ENCODE measurements at regions not wholly inside any gene's neighbourhood (a gene's known extent, or its start where the extent isn't known, plus 50 kb on each side); places are given as distances from the start of the nearest gene placed in this dataset.
A peak's percentile ranks its signal among the peaks of the same experiment; 100 is the strongest.

DNA sequence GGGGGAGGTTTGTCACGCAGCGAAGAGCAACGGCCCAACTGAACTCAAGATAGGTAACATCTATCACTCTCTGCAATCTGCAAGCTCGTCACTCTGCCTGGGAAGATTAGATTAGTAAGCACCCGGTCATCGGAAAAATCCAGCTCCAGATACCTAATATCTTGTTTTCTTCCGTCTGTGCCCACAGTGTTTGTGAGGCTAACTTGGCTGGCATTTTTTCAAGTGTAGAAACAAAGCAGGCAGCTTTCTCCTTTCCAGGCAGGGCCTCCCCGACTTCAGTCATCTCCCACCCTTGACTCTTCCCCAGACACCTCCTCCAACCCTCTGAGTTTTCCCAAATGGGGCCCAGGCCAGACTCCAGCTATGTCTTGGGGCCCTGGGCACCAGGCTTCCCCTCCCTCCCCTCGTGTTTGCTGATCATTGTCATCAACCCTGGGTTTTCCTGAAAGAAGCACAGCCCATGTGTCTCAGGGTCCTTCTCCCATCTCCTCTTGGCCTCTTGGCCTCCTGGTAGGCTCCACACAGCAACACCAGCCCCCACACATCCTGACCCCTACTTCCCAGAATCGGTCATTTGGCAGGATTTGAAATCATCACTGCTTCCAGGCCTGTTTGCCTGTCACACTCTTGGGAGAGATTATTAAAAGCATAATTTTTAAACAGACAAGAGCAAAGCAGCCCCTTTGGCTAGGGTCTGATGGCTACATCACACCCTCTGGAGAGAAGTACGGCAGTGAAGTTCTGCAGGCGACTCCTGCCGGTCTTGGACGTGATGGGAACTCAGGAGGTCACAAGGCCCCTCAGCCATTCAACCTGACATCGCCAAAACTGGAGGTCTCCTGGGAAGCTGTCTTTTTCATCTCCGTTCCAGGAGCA is 144.9 kb upstream of the ID2 start:
- no peaks in the 10 kb centered on the region for H3K36me3 ChIP-seq (replicated peaks)
- H3K27me3 ChIP-seq (ENCODE audit: low read depth): no peaks in the 10 kb centered on the region
- H3K4me3 ChIP-seq: no peak overlapping the region
- no peak for DNase-seq (ENCODE audit: low spot score in 2 of 2)
- in situ Hi-C loops (cut with MboI; ENCODE audit: low sequenced_read_pairs): no loop called here
- no peaks in the 10 kb centered on the region for H3K4me1 ChIP-seq
- H3K9me3 ChIP-seq: no peaks in the 10 kb centered on the region

- in situ Hi-C loops (cut with MboI; ENCODE audit: low sequenced_read_pairs): no loop called here
- Histone ChIP-seq H3K4me3 (no peak overlapping the region), H3K4me1 (no peaks in the 10 kb centered on the region)
These were observed 144.2 kb upstream of the ID2 start for GRCh38 chr2:8537562-8538155.

DNA sequence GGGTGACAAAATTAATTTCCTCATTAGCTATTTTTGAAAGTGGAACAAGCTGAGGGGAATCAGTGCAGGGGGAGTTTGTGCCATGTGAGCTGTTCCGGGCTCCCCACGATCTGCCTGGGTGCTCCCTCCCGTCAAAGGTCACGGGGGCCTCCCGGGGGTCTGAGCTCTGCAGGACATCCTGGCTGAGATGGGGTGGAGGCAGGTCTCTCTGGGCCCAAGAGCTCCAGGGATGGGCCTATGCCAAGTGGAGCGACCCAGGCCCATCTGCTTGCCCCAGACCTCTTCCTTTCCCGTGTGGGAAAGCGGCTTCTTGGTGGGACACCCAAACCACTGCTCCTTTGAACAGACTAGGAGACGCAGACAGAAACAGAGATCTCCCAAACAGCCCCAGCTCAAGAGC is 143.3 kb upstream of the ID2 start:
- H3K9me3 ChIP-seq: no peaks in the 10 kb centered on the region
- H3K4me3 ChIP-seq: no peak overlapping the region
- no peaks in the 10 kb centered on the region for H3K27me3 ChIP-seq (ENCODE audit: low read depth)
- no peak for DNase-seq (ENCODE audit: low spot score in 2 of 2)
- in situ Hi-C loops (cut with MboI; ENCODE audit: low sequenced_read_pairs): no loop called here
- H3K4me1 ChIP-seq: no peaks in the 10 kb centered on the region
- no peaks in the 10 kb centered on the region for H3K36me3 ChIP-seq (replicated peaks)

More at GRCh38 chr2:8537562-8538155, 144.2 kb upstream of the ID2 start:
- DNase-seq (ENCODE audit: low spot score in 2 of 2): no peak
- Histone ChIP-seq H3K9me3 (no peaks in the 10 kb centered on the region), H3K27me3 (ENCODE audit: low read depth) (no peaks in the 10 kb centered on the region), H3K36me3 (replicated peaks) (no peaks in the 10 kb centered on the region)

DNA sequence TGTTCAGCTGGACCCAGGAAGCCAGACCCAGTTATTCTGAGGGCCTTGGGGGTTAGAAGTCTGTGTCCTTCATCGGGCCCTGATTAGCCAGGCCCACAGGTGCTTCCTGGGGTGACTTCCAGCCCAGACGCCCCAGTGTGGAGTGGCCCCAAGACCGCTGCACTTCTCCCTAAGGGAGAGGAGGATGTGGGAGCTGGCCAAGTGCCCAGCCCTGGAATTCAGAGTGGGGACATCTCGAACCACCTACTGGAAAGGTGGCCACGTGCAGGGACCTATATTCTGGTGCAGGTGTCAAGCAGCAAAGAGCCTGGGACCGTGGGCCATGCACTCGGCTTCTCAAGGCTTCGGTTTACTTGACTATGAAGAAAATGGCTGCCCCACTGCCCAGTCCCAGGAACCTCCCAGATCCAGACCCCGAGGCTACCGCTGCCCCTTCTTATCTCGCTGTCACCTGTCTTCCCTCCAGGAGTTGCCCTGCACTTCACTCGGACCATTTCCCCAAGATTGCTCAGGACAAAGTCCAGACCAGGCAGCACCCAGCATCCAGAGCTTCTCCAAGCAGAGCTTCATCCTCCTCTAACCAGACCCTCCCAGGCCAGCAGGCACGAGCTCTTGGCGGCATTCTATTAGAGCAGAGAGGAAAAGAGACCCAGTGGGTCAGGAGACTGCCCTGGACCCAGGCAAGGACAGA is 142.8 kb upstream of the ID2 start:
- in situ Hi-C loops (cut with MboI; ENCODE audit: low sequenced_read_pairs): no loop called here
- no peak overlapping the region for H3K4me3 ChIP-seq
- no peaks in the 10 kb centered on the region for H3K27me3 ChIP-seq (ENCODE audit: low read depth)
- no peaks in the 10 kb centered on the region for H3K36me3 ChIP-seq (replicated peaks)
- no peak for DNase-seq (ENCODE audit: low spot score in 2 of 2)
- no peaks in the 10 kb centered on the region for H3K4me1 ChIP-seq
- no peaks in the 10 kb centered on the region for H3K9me3 ChIP-seq

DNA sequence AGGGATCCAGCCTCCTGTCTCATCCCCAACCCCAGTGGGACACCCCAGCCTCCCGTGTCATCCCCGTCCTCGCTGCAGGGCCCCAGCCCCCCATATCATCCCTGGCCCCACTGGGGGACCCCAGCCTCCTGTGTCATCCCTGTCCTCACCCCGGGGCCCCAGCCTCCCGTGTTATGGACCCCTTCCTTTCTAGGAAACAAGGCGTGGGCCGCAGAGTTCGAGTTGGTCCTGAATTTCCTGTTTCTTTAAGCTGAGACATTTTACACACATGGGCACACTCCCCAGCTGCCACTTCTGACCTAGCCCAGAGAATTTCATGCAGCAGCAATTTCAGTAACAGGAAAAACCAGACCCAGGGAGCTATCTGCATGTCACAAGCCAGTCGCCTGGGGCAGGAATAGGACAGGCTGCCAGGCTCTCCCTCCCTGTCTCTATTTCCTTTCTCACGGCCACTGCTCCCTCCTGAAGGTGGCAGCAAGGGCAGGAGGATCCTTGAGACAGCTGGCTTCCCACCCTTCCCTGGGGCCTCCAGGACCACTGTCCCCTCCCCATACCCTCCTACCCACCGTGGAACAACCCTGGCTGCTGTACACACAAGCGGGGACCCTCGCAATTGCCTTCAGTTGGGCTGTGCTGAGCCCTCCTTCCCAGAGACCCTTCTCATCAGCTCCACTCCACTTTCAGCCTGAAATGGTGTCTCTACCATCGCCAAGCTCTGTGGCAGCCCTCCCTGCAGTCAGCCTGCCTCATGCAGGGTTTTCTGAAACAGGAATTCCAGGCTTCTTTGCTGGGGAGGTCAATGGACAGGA is 141.9 kb upstream of the ID2 start:
- Histone ChIP-seq H3K36me3 (replicated peaks) (no peaks in the 10 kb centered on the region), H3K9me3 (no peaks in the 10 kb centered on the region), H3K4me1 (no peaks in the 10 kb centered on the region), H3K4me3 (no peak overlapping the region), H3K27me3 (ENCODE audit: low read depth) (no peaks in the 10 kb centered on the region)
- DNase-seq (ENCODE audit: low spot score in 2 of 2): peak in 1 of 2 experiments; percentile 4
- in situ Hi-C loops (cut with MboI; ENCODE audit: low sequenced_read_pairs): no loop called here

GRCh38 chr2:8540552-8541055 is 141.3 kb upstream of the ID2 start:
- no peaks in the 10 kb centered on the region for H3K4me1 ChIP-seq

DNA sequence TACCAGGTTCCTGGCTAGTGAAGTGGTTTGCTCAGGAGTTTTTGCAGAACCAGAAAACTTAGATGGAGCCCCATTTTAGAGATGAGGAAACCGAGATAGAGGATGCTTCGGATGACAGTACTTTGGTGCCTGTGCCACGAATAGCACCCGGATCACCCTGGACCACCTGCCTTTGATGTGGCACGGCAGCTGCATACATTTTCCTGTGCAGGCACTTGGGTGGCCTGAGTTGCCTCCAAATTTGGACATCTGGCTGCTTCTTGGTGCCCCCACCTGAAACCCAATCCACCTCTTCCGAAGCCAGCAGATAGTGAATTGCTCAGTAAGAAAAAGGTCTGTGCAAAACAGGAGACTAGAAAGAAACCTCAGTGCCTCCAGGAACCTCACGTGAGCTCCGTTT is 140.6 kb upstream of the ID2 start:
- H3K4me3 ChIP-seq: no peak overlapping the region
- in situ Hi-C loops (cut with MboI; ENCODE audit: low sequenced_read_pairs): no loop called here
- H3K36me3 ChIP-seq (replicated peaks): no peaks in the 10 kb centered on the region
- no peaks in the 10 kb centered on the region for H3K4me1 ChIP-seq
- DNase-seq (ENCODE audit: low spot score in 2 of 2): peak in 1 of 2 experiments; percentile 1
- H3K27me3 ChIP-seq (ENCODE audit: low read depth): no peaks in the 10 kb centered on the region
- H3K9me3 ChIP-seq: no peaks in the 10 kb centered on the region

More at GRCh38 chr2:8540552-8541055, 141.3 kb upstream of the ID2 start:
- Histone ChIP-seq H3K36me3 (replicated peaks) (no peaks in the 10 kb centered on the region), H3K9me3 (no peaks in the 10 kb centered on the region), H3K27me3 (ENCODE audit: low read depth) (no peaks in the 10 kb centered on the region), H3K4me3 (no peak overlapping the region)
- in situ Hi-C loops (cut with MboI; ENCODE audit: low sequenced_read_pairs): no loop called here
- no peak for DNase-seq (ENCODE audit: low spot score in 2 of 2)

- Histone ChIP-seq H3K4me1 (no peaks in the 10 kb centered on the region), H3K27me3 (ENCODE audit: low read depth) (no peaks in the 10 kb centered on the region), H3K9me3 (no peaks in the 10 kb centered on the region), H3K36me3 (replicated peaks) (no peaks in the 10 kb centered on the region), H3K4me3 (no peak overlapping the region)
- in situ Hi-C loops (cut with MboI; ENCODE audit: low sequenced_read_pairs): no loop called here
- DNase-seq (ENCODE audit: low spot score in 2 of 2): peak in 1 of 2 experiments; percentile 0
These were observed 140.2 kb upstream of the ID2 start for GRCh38 chr2:8541636-8542035.

DNA sequence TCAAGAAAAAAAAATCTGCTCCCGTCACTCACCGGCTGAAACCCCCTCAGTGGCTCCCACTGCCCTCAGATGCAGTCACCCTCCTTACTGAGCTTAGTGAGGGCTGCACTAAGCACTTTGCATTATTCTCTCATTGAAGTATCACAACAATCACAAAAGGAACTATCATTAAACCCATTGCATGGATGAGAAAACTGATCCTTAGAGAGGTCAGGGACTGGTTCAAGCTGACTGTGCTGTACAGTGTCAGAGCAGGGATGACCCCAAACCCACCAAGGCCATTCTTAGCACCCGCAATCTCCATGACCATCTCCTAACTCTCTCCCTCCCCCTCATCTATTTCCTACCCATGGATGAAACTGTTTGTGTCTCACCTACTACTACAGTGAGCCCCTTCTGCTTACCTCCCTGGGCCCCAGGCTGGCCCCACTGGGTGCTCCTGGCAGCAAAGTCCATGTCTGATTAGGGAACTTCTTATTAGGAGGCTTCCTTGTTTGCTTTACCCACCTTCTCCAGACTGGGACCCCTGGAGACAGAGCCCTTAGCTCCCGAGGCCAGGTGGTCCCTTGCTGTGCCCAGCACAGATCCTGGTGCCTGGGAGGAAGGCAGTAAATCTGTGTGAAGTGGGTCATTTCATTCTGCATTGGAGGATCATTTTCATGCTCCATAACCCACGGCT is 139.3 kb upstream of the ID2 start:
- Histone ChIP-seq H3K4me1 (no peaks in the 10 kb centered on the region), H3K27me3 (ENCODE audit: low read depth) (no peaks in the 10 kb centered on the region), H3K9me3 (no peaks in the 10 kb centered on the region), H3K4me3 (no peak overlapping the region), H3K36me3 (replicated peaks) (no peaks in the 10 kb centered on the region)
- in situ Hi-C loops (cut with MboI; ENCODE audit: low sequenced_read_pairs): no loop called here
- DNase-seq (ENCODE audit: low spot score in 2 of 2): peak in 1 of 2 experiments; percentile 1

DNA sequence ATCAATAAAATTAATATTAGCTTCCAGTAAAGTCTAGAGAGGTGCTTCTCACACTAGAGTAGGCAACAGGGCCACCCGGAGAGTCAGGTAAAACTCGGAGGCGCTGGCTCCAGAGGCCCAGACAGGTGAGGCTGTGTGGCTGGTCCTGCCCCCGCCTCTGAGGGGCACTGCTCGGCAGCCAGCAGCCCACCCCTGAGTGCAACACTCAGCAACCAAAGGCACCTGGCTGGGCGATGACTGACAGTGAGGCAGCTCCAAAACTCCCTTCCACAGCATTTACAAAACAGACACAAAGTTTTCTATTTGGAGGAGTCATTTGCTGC is 138.8 kb upstream of the ID2 start:
- Histone ChIP-seq H3K9me3 (no peaks in the 10 kb centered on the region), H3K36me3 (replicated peaks) (no peaks in the 10 kb centered on the region), H3K4me1 (no peaks in the 10 kb centered on the region), H3K4me3 (no peak overlapping the region), H3K27me3 (ENCODE audit: low read depth) (no peaks in the 10 kb centered on the region)
- in situ Hi-C loops (cut with MboI; ENCODE audit: low sequenced_read_pairs): no loop called here
- DNase-seq (ENCODE audit: low spot score in 2 of 2): no peak

DNA sequence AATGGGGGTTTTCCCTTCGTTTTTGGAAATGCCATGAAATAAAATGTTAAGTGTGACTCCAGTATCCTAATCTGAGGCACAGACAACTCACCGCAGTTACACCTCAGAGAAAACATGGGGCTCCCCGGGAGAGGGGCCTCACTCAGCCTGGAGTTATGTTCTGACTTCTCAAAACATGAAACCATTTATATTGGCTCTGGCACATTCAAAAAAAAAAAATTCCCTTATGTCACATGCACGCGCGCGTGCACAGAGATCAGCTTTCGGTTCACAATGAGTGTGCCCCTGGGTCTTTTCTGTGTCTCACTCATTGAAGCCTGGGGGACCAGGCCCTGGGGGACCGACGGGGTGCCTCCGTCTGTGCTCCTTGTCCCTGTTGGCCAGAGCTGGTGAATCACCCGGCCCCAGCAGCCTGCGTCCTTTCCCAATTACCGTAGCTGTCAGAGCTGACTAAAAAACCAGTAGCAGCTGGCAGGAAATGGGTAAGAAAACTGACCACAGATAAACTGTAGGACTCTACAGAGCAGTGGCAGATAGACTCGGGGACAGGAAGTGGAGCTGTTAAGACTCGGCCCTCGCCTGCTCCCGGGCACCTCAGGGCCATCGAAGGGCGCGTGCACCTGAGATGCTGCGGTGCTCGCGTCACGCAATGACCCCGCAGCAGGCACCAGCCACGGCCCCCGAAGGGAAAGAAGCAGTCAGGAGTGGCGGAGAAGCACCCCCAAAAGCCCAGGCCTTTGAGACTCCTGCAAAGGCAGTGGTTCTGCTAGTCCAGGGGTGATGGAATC is 138.3 kb upstream of the ID2 start:
- Histone ChIP-seq H3K9me3 (no peaks in the 10 kb centered on the region), H3K36me3 (replicated peaks) (no peaks in the 10 kb centered on the region), H3K4me3 (no peak overlapping the region), H3K27me3 (ENCODE audit: low read depth) (no peaks in the 10 kb centered on the region), H3K4me1 (no peaks in the 10 kb centered on the region)
- DNase-seq (ENCODE audit: low spot score in 2 of 2): peak in 1 of 2 experiments; percentile 3
- in situ Hi-C loops (cut with MboI; ENCODE audit: low sequenced_read_pairs): no loop called here

DNA sequence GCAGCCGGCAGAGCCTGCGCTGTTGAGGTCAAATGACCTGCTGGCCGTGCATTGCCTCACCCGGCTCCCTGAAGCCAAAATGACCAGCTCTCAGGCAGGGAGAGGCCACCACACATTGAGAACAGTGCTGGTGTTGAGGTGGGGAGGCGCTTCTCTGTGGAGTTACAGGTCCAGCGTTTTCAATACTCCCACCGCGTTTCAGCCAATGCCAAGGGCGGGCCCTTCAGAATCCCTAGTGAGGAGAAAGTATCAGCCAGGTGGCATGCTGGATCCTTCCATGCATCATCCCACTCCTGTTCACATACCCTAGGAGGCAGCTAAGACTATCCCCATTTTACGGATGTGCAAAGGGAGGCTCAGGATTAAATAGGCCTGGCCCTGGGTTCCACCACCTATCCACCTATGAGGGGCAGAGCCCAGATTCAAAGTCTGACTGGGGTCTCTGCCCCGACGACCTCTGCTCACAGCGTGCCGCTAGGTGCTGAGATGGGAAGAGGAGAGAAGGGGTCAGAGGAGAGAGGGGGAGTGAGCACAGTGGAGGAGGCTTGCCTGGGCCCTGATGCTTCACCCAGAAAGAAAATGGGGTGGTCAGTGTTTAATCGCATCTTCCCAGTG is 137.6 kb upstream of the ID2 start:
- no peak for DNase-seq (ENCODE audit: low spot score in 2 of 2)
- no peaks in the 10 kb centered on the region for H3K4me1 ChIP-seq
- in situ Hi-C loops (cut with MboI; ENCODE audit: low sequenced_read_pairs): no loop called here
- H3K4me3 ChIP-seq: no peak overlapping the region
- no peaks in the 10 kb centered on the region for H3K36me3 ChIP-seq (replicated peaks)
- H3K27me3 ChIP-seq (ENCODE audit: low read depth): no peaks in the 10 kb centered on the region
- H3K9me3 ChIP-seq: no peaks in the 10 kb centered on the region

Data from HAP-1 (cell line).